Type B pancreatic cell (in vitro differentiated cells): ENCODE measurements at regions not wholly inside any gene's neighbourhood (a gene's known extent, or its start where the extent isn't known, plus 50 kb on each side); places are given as distances from the start of the nearest gene placed in this dataset.

ENCODE experiments used
- DNase-seq: peaks from one replicate; pipeline ENCODE4 v3.0.0; 2021; ENCODE audit warnings: mixed read lengths; ENCODE audit not compliant: unreplicated experiment; ENCODE audit errors: extremely low spot score
- H3K27ac Mint-ChIP-seq: 2 replicates; pipeline ENCODE4 v1.8.0; 2021; ENCODE audit warnings: mild to moderate bottlenecking, mixed read lengths
- H3K27me3 Mint-ChIP-seq: 2 replicates; pipeline ENCODE4 v1.8.0; 2021; ENCODE audit warnings: mixed read lengths
- H3K36me3 Mint-ChIP-seq: 2 replicates; pipeline ENCODE4 v1.8.0; 2021; ENCODE audit warnings: mixed read lengths
- H3K4me1 Mint-ChIP-seq: one replicate; pipeline ENCODE4 v1.8.0; 2021; ENCODE audit warnings: mixed read lengths; ENCODE audit not compliant: unreplicated experiment
- H3K4me3 Mint-ChIP-seq: 2 replicates; pipeline ENCODE4 v1.8.0; 2021; ENCODE audit warnings: mild to moderate bottlenecking, mixed read lengths
- H3K9me3 Mint-ChIP-seq: 2 replicates; pipeline ENCODE4 v1.8.0; 2021; ENCODE audit warnings: mixed read lengths
- CTCF ChIP-seq: fragments of 200-600 bp; sonication (generic); conservative IDR thresholded peaks from 2 replicates; pipeline ENCODE4 v1.5.0; 2021; ENCODE audit warnings: antibody characterized with exemption, mild to moderate bottlenecking

GRCh38 chr3:170714562-170715535 lies 129.0 kb upstream of the SLC7A14 start:
- Mint-ChIP-seq H3K36me3 (no peaks in the 10 kb centered on the region), H3K27me3 (no peaks in the 10 kb centered on the region), H3K9me3 (peaks cover 7% of the 10 kb centered on the region), H3K4me3 (no peak overlapping the region), H3K4me1 (peaks cover 5% of the 10 kb centered on the region), H3K27ac (no peak overlapping the region)
- no peak for DNase-seq
- no peak for TF ChIP-seq CTCF

- Mint-ChIP-seq H3K27ac (no peak overlapping the region), H3K27me3 (no peaks in the 10 kb centered on the region), H3K9me3 (peaks cover 14% of the 10 kb centered on the region), H3K4me3 (no peak overlapping the region), H3K4me1 (peaks cover 5% of the 10 kb centered on the region), H3K36me3 (no peaks in the 10 kb centered on the region)
- TF ChIP-seq CTCF, result no peak
- no peak for DNase-seq
Measured at GRCh38 chr3:170714122-170714521, 128.2 kb upstream of the SLC7A14 start.

- Mint-ChIP-seq H3K4me3 (no peak overlapping the region), H3K9me3 (peaks cover 19% of the 10 kb centered on the region), H3K27ac (no peak overlapping the region), H3K27me3 (no peaks in the 10 kb centered on the region), H3K36me3 (no peaks in the 10 kb centered on the region), H3K4me1 (peaks cover 5% of the 10 kb centered on the region)
- no peak for TF ChIP-seq CTCF
- no peak for DNase-seq
Measured at GRCh38 chr3:170713653-170714052, 127.8 kb upstream of the SLC7A14 start.

GRCh38 chr3:170712798-170713197 lies 126.9 kb upstream of the SLC7A14 start:
- peaks cover 19% of the 10 kb centered on the region for H3K9me3 Mint-ChIP-seq
- no peaks in the 10 kb centered on the region for H3K36me3 Mint-ChIP-seq
- H3K27me3 Mint-ChIP-seq, result no peaks in the 10 kb centered on the region
- no peak for DNase-seq
- no peak for TF ChIP-seq CTCF
- peaks cover 5% of the 10 kb centered on the region for H3K4me1 Mint-ChIP-seq
- H3K4me3 Mint-ChIP-seq, result no peak overlapping the region
- no peak overlapping the region for H3K27ac Mint-ChIP-seq

- no peak for DNase-seq
- H3K27ac Mint-ChIP-seq, result no peak overlapping the region
- peaks cover 5% of the 10 kb centered on the region for H3K4me1 Mint-ChIP-seq
- H3K36me3 Mint-ChIP-seq, result no peaks in the 10 kb centered on the region
- H3K9me3 Mint-ChIP-seq, result peaks cover 19% of the 10 kb centered on the region
- no peaks in the 10 kb centered on the region for H3K27me3 Mint-ChIP-seq
- H3K4me3 Mint-ChIP-seq, result no peak overlapping the region
- TF ChIP-seq CTCF, result no peak
Measured at GRCh38 chr3:170712336-170712735, 126.5 kb upstream of the SLC7A14 start.
